ENCODE measurements at regions not wholly inside any gene's neighbourhood (a gene's known extent, or its start where the extent isn't known, plus 50 kb on each side); places are given as distances from the start of the nearest gene placed in this dataset.

GRCh38 chr10:28930514-28931495, 253.5 kb downstream of the BAMBI start:
- no peak for ATAC-seq (ENCODE audit: low read depth)
- H3K36me3 Mint-ChIP-seq: no peaks in the 10 kb centered on the region
- no peak for DNase-seq
- peaks cover 10% of the 10 kb centered on the region for H3K27me3 Mint-ChIP-seq
- peaks cover 1% of the 10 kb centered on the region for H3K9me3 Mint-ChIP-seq
- H3K4me3 Mint-ChIP-seq: no peak overlapping the region
- POLR2A ChIA-PET: no interaction called here
- H3K4me1 Mint-ChIP-seq: no peaks in the 10 kb centered on the region
- no peak overlapping the region for H3K27ac Mint-ChIP-seq

GRCh38 chr10:28935061-28935460, 257.7 kb downstream of the BAMBI start:
- H3K27me3 Mint-ChIP-seq: no peaks in the 10 kb centered on the region
- no peak overlapping the region for H3K27ac Mint-ChIP-seq
- H3K4me1 Mint-ChIP-seq: no peaks in the 10 kb centered on the region
- POLR2A ChIA-PET: no interaction called here
- DNase-seq: no peak
- no peak overlapping the region for H3K4me3 Mint-ChIP-seq
- ATAC-seq (ENCODE audit: low read depth): no peak
- H3K36me3 Mint-ChIP-seq: no peaks in the 10 kb centered on the region
- peaks cover 1% of the 10 kb centered on the region for H3K9me3 Mint-ChIP-seq

GRCh38 chr10:28937959-28938358, 260.6 kb downstream of the BAMBI start:
- ATAC-seq (ENCODE audit: low read depth) (no peak), DNase-seq (no peak)
- POLR2A ChIA-PET: no interaction called here
- H3K27me3 Mint-ChIP-seq: peaks cover 4% of the 10 kb centered on the region
- H3K27ac Mint-ChIP-seq: no peak overlapping the region
- peaks cover 1% of the 10 kb centered on the region for H3K9me3 Mint-ChIP-seq
- H3K36me3 Mint-ChIP-seq: no peaks in the 10 kb centered on the region
- H3K4me3 Mint-ChIP-seq: no peak overlapping the region
- H3K4me1 Mint-ChIP-seq: no peaks in the 10 kb centered on the region

- DNase-seq: no peak
- POLR2A ChIA-PET: no interaction called here
- Mint-ChIP-seq H3K4me1 (no peaks in the 10 kb centered on the region), H3K36me3 (no peaks in the 10 kb centered on the region), H3K9me3 (peaks cover 1% of the 10 kb centered on the region), H3K27me3 (peaks cover 4% of the 10 kb centered on the region), H3K4me3 (no peak overlapping the region), H3K27ac (no peak overlapping the region)
- ATAC-seq (ENCODE audit: low read depth): no peak
These were observed 261.4 kb downstream of the BAMBI start for GRCh38 chr10:28938745-28939144.

- Mint-ChIP-seq H3K9me3 (peaks cover 1% of the 10 kb centered on the region), H3K36me3 (no peaks in the 10 kb centered on the region), H3K4me1 (no peaks in the 10 kb centered on the region), H3K4me3 (no peak overlapping the region), H3K27me3 (peaks cover 4% of the 10 kb centered on the region), H3K27ac (no peak overlapping the region)
- ATAC-seq (ENCODE audit: low read depth): no peak
- POLR2A ChIA-PET: no interaction called here
- DNase-seq: no peak
These were observed 262.2 kb downstream of the BAMBI start for GRCh38 chr10:28939281-28940157.

GRCh38 chr10:28940158-28940888, 263.0 kb downstream of the BAMBI start:
- Mint-ChIP-seq H3K27ac (no peak overlapping the region), H3K9me3 (peaks cover 4% of the 10 kb centered on the region), H3K27me3 (peaks cover 6% of the 10 kb centered on the region), H3K4me1 (no peaks in the 10 kb centered on the region), H3K36me3 (no peaks in the 10 kb centered on the region), H3K4me3 (no peak overlapping the region)
- POLR2A ChIA-PET: no interaction called here
- DNase-seq: no peak
- no peak for ATAC-seq (ENCODE audit: low read depth)

- no peak for DNase-seq
- Mint-ChIP-seq H3K4me3 (no peak overlapping the region), H3K27ac (no peak overlapping the region), H3K36me3 (no peaks in the 10 kb centered on the region), H3K27me3 (peaks cover 8% of the 10 kb centered on the region), H3K4me1 (no peaks in the 10 kb centered on the region), H3K9me3 (peaks cover 4% of the 10 kb centered on the region)
- POLR2A ChIA-PET: no interaction called here
- ATAC-seq (ENCODE audit: low read depth): no peak
These were observed 264.7 kb downstream of the BAMBI start for GRCh38 chr10:28942012-28942411.

GRCh38 chr10:28945959-28946358, 268.6 kb downstream of the BAMBI start:
- Mint-ChIP-seq H3K36me3 (no peaks in the 10 kb centered on the region), H3K27me3 (peaks cover 4% of the 10 kb centered on the region), H3K4me3 (no peak overlapping the region), H3K9me3 (peaks cover 4% of the 10 kb centered on the region), H3K4me1 (no peaks in the 10 kb centered on the region), H3K27ac (no peak overlapping the region)
- no peak for DNase-seq
- POLR2A ChIA-PET: no interaction called here
- ATAC-seq (ENCODE audit: low read depth): no peak

- ATAC-seq (ENCODE audit: low read depth): no peak
These were observed 269.2 kb downstream of the BAMBI start for GRCh38 chr10:28946479-28946878.

GRCh38 chr10:28947171-28947570, 269.9 kb downstream of the BAMBI start:
- POLR2A ChIA-PET: no interaction called here

More at GRCh38 chr10:28946479-28946878, 269.2 kb downstream of the BAMBI start:
- Mint-ChIP-seq H3K4me1 (no peaks in the 10 kb centered on the region), H3K27ac (no peak overlapping the region), H3K27me3 (peaks cover 4% of the 10 kb centered on the region), H3K9me3 (peaks cover 4% of the 10 kb centered on the region), H3K4me3 (no peak overlapping the region), H3K36me3 (no peaks in the 10 kb centered on the region)
- POLR2A ChIA-PET: no interaction called here
- no peak for DNase-seq

GRCh38 chr10:28948046-28948445, 270.7 kb downstream of the BAMBI start:
- no peak for ATAC-seq (ENCODE audit: low read depth)
- Mint-ChIP-seq H3K4me3 (no peak overlapping the region), H3K4me1 (no peaks in the 10 kb centered on the region), H3K36me3 (no peaks in the 10 kb centered on the region), H3K27me3 (peaks cover 6% of the 10 kb centered on the region), H3K9me3 (peaks cover 4% of the 10 kb centered on the region), H3K27ac (no peak overlapping the region)
- no peak for DNase-seq
- POLR2A ChIA-PET: no interaction called here

More at GRCh38 chr10:28947171-28947570, 269.9 kb downstream of the BAMBI start:
- peaks cover 4% of the 10 kb centered on the region for H3K27me3 Mint-ChIP-seq
- H3K36me3 Mint-ChIP-seq: no peaks in the 10 kb centered on the region
- H3K27ac Mint-ChIP-seq: no peak overlapping the region
- DNase-seq (no peak), ATAC-seq (ENCODE audit: low read depth) (no peak)
- peaks cover 4% of the 10 kb centered on the region for H3K9me3 Mint-ChIP-seq
- no peak overlapping the region for H3K4me3 Mint-ChIP-seq
- no peaks in the 10 kb centered on the region for H3K4me1 Mint-ChIP-seq

- H3K27me3 Mint-ChIP-seq: peaks cover 14% of the 10 kb centered on the region
- DNase-seq: no peak
- H3K4me1 Mint-ChIP-seq: no peaks in the 10 kb centered on the region
- H3K27ac Mint-ChIP-seq: no peak overlapping the region
- H3K9me3 Mint-ChIP-seq: peaks cover 4% of the 10 kb centered on the region
- ATAC-seq (ENCODE audit: low read depth): no peak
- POLR2A ChIA-PET: no interaction called here
- H3K4me3 Mint-ChIP-seq: no peak overlapping the region
- H3K36me3 Mint-ChIP-seq: no peaks in the 10 kb centered on the region
These were observed 272.0 kb downstream of the BAMBI start for GRCh38 chr10:28949005-28950004.
